ENCODE measurements at regions not wholly inside any gene's neighbourhood (a gene's known extent, or its start where the extent isn't known, plus 50 kb on each side); places are given as distances from the start of the nearest gene placed in this dataset.
A peak's percentile ranks its signal among the peaks of the same experiment; 100 is the strongest.
"Not testable (repeated sequence)": the region's sequence is repeated elsewhere in the genome, so short reads cannot be mapped to it uniquely, and the experiment has no call there.

GRCh38 chr1:184854496-184855140, 100.0 kb upstream of the EDEM3 start:
- DNase-seq (ENCODE audit: low read depth), result no peak

GRCh38 chr1:184854036-184854435, 99.4 kb upstream of the EDEM3 start:
- DNase-seq (ENCODE audit: low read depth), result no peak

GRCh38 chr1:184851822-184852746, 97.4 kb upstream of the EDEM3 start:
- no peak for DNase-seq (ENCODE audit: low read depth)

- peak; percentile 19 for DNase-seq (ENCODE audit: low read depth)
Observed at GRCh38 chr1:184843732-184844495, 89.3 kb upstream of the EDEM3 start.

GRCh38 chr1:184840596-184840995, 85.9 kb upstream of the EDEM3 start:
- DNase-seq (ENCODE audit: low read depth), result no peak

GRCh38 chr1:184838504-184838951, 83.9 kb upstream of the EDEM3 start:
- DNase-seq (ENCODE audit: low read depth), result no peak

- DNase-seq (ENCODE audit: low read depth), result no peak
Observed at GRCh38 chr1:184836934-184837895, 82.6 kb upstream of the EDEM3 start.

GRCh38 chr1:184836141-184836540, 81.5 kb upstream of the EDEM3 start:
- no peak for DNase-seq (ENCODE audit: low read depth)

GRCh38 chr1:184833994-184834393, 79.3 kb upstream of the EDEM3 start:
- not testable (repeated sequence) for DNase-seq (ENCODE audit: low read depth)

GRCh38 chr1:184832517-184832916, 77.9 kb upstream of the EDEM3 start:
- no peak for DNase-seq (ENCODE audit: low read depth)

GRCh38 chr1:184829496-184829895, 74.8 kb upstream of the EDEM3 start:
- DNase-seq (ENCODE audit: low read depth), result not testable (repeated sequence)

- DNase-seq (ENCODE audit: low read depth), result no peak
Observed at GRCh38 chr1:184828369-184828717, 73.7 kb upstream of the EDEM3 start.

- DNase-seq (ENCODE audit: low read depth), result no peak
Observed at GRCh38 chr1:184827600-184828368, 73.1 kb upstream of the EDEM3 start.

- DNase-seq (ENCODE audit: low read depth), result no peak
Observed at GRCh38 chr1:184826001-184826400, 71.3 kb upstream of the EDEM3 start.

GRCh38 chr1:184825571-184825970, 70.9 kb upstream of the EDEM3 start:
- no peak for DNase-seq (ENCODE audit: low read depth)

GRCh38 chr1:184824691-184825323, 70.1 kb upstream of the EDEM3 start:
- DNase-seq (ENCODE audit: low read depth), result no peak

- no peak for DNase-seq (ENCODE audit: low read depth)
Observed at GRCh38 chr1:184823080-184823479, 68.4 kb upstream of the EDEM3 start.

- DNase-seq (ENCODE audit: low read depth), result no peak
Observed at GRCh38 chr1:184822267-184822666, 67.6 kb upstream of the EDEM3 start.

- no peak for DNase-seq (ENCODE audit: low read depth)
Observed at GRCh38 chr1:184821658-184822057, 67.0 kb upstream of the EDEM3 start.

GRCh38 chr1:184820956-184821355, 66.3 kb upstream of the EDEM3 start:
- no peak for DNase-seq (ENCODE audit: low read depth)
